HG03571 (cell line): ENCODE measurements at regions not wholly inside any gene's neighbourhood (a gene's known extent, or its start where the extent isn't known, plus 50 kb on each side); places are given as distances from the start of the nearest gene placed in this dataset.
A peak's percentile ranks its signal among the peaks of the same experiment; 100 is the strongest.
"Not testable (repeated sequence)": the region's sequence is repeated elsewhere in the genome, so short reads cannot be mapped to it uniquely, and the experiment has no call there.

Experiments used
- ATAC-seq: cut with Tn5 transposase; IDR thresholded peaks from one replicate; pipeline ENCODE4 v1.9.1; 2021; ENCODE audit not compliant: unreplicated experiment

DNA sequence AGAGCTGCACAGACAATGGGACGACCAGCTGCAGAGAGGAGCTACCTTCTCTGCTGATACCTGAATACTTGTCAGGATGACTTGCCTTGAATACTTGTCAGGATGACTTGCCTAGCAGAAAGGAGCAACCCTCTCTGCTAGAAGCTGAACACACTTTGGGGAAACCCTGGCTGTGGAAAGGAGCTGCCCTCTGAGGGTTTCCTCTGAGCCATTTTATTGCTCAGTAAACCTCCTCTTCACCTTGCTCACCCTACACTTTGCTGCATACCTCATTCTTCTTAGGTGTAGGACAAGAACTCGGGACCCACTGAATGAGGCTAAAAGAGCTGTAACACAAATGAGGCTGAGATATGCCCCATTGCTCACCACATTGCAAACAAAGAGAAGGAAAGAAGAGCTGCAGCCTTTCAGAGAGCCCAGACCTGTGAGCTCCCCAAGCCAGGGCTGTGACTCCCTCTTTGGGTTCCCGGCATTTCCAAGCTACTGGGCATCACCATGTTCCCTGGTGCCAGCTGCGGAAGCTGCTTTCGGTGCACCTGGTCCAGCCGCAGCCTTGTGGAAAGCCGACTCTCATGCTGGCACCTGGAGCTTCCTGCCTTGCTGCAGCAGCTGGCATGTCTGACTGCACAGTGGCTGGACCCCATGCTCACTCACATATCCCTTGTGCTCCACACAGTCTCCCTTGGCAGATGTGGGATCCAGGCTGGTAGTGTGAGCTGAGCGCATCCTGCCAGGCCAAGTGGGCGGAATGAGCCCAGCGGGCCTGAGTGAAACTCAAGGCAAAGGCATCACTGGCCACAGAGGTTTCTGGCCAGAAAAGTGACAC lies 106.7 kb upstream of the AHI1 start:
- no peak for ATAC-seq

DNA sequence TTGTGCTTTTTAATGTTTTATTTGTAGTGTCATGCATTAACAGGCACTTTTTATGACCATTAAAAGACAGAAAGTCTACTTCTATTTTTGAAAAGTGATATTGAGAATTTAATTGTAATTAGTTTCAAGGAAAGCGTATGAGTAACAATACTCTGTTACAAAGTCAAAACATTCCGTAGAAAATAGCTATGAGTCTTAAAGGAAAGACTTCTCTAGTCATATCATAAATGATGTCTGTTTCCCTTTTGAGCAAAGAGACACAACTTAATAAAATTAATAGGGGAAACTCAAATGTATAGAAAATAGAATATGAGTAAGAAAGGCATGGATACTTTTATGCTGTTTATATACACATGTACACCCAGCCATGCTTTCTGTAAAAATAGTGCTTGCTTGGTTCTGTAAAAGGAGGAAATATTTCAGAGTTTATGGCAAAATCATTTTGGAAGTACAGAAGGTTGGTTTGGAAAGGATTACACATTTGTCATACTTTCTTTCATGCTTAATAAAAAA lies 107.8 kb upstream of the AHI1 start:
- no peak for ATAC-seq

DNA sequence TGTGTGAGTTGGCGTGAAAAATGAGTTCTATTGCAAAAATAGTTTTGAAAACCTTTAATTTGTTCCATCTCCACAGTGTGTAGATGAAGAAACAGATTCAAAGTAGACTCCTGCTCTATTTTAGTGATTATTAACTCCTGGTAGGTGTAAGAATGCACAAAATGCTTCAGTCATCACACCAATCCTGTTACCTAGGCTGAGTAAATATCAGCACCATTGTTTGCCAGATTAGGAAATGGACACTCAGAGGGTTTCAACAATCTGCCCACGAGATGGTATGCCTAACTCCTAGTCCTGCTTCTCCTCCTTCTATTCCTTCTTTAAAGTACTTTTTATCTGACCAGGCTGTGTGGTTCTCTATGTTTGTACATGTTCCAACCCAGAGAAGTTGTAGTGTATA lies 108.9 kb upstream of the AHI1 start:
- ATAC-seq = no peak

DNA sequence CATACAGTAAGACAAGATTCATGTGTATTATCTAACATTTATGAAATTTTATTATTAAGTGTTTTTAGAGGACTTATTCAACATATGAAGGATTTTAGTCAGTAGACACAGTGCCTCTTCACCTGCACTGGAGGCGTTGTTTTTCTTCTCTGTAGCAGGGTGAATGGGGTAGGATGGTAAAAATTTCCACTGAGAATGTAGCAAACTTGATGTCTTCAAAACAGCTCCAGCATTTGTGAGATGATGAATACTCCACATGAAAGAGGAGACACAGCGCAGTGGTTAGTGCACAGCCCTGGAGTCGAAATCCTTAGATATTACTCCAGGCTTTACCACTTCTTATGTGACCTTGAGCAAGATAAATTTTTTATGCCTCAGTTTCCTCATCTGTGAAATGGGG lies 110.5 kb upstream of the AHI1 start:
- ATAC-seq = no peak

DNA sequence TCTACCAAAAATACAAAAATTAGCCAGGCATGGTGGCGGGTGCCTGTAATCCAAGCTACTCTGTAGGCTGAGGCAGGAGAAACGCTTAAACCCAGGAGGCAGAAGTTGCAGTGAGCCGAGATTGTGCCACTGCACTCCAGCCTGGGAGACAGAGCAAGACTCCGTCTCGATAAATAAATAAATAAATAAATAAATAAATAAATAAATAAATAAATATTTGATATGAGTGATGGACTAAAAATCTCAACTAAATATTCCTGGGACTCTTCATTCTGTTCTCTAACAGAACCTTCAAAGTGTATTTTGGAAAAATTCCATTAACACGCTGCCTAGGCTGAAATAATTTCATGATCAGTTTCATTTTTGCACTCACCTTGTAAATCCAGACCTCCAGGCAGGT lies 112.7 kb upstream of the AHI1 start:
- ATAC-seq = not testable (repeated sequence)

DNA sequence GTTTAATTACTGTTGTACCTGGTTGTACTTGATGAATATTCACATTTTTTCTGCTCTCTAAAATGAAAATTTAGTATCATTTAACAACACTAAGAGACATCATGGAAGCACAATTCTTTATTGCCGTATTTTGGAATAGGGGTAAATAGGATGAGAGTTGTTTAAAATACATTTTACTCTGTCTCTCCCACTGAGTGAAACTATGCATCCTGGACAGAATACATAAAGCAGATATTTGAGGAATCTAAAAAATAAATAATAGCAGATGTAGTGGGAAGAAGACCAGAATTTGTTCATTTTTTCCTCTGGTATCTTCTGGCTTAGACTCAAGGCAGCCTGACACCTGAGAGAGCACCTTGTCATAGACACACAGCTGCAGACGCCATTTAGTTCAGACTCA lies 119.1 kb upstream of the AHI1 start:
- no peak for ATAC-seq

DNA sequence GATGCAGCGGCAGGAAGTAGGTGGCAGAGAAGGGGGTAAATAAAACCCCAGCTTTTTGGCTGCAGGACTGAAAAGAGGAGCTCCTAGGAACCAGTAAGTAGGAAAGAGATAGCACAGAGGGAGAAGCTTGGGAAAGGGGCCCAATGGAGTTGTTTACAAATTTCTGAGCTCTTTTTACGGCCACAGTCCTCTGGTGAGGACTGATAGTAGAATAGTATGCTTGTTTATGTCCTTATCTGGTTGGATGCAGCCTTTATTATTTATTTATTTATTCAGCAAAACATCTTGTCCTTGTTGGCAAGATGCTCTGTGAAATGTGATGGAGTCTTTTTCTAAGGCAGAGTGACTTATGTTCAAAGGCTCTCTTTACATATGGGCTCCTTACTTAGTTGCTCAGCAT lies 119.7 kb upstream of the AHI1 start:
- ATAC-seq = no peak

DNA sequence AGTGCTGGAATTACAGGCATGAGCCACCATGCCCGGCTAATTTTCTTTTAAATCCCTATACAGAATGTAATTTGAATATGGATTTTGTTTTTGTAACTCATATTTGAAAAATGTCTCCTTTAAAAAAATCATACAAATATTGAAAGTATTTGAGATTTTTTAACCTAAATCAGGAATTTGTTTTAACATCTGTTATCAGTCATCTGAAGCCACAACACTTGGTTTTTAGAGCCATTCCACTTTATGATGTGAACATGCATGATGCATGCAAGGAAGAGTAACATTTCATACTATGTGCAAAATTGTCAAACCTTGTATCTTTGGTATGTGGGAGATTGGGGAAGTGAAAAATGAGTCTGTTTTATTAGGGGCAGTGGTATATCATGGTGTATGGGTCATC lies 124.5 kb upstream of the AHI1 start:
- no peak for ATAC-seq

DNA sequence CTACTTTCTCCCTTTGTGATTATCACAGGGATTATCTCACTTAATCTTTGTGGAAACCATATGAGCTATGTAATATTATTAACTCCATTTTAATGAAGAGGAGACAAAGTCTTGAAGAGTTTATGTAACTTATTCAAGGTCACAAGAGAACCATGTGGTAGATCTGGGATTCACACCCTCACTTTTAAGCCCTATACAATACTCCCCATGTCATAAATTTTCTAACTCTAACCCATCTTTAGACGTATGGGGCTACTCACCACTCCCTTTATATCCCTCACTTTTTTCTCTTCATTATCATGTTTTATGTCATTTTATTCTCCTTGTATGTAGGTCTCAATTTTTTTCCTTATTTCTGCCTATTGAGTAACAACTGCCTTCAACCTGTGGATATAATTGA lies 126.4 kb upstream of the AHI1 start:
- no peak for ATAC-seq

DNA sequence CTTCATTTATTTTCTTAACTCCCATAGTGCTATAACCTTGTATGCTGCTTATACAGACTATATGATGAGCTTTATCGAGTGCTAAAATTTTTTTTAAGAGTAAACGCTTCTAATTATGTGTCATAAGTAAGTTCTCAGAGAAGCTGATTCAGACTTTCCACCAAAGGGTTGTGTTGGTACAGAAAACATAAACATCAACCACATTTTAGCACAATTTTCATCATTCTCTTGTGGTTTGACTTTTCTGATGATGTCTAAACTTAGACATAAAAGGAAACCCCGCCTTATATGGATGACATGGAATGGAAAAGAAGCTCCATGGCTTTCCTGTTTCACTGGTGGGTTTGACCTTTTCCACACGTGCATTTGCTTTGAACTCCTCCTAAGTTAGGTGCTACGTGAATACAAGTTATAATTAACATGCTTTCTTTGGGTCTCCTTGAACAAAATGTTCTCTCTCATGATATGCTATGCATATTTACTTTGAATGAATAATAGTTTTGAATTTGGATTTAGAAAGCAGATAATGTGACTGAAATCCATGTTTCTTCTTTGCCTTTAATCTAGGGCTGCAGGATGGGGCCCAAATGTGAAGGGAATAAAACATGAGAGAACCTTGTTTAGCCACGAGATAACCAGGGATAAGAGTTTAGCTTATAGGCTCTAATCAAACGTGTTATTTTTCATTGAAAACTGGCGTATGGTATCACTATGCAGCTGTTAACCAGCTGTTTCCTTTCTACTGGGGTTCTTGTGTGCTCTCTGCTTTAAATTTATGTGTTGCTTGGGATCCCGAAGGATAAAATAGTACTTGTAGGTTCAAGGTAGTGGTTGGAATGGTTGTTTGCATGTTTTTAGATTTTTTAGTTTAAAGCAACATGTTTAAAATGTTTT lies 127.1 kb upstream of the AHI1 start:
- no peak for ATAC-seq

DNA sequence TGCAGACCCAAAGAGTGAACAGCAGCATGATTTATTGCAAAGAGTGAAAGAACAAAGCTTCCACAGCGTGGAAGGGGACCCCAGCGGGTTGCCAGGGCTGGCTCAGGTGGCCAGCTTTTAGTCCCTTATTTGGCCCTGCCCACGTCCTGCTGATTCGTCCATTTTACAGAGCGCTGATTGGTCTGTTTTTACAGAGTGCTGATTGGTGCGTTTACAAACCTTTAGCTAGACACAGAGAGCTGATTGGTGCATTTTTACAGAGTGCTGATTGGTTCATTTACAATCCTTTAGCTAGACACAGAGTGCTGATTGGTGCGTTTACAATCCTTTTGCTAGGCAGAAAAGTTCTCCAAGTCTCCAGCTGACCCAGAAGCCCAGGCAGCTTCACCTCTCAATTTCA lies 128.5 kb upstream of the AHI1 start:
- ATAC-seq = not testable (repeated sequence)

DNA sequence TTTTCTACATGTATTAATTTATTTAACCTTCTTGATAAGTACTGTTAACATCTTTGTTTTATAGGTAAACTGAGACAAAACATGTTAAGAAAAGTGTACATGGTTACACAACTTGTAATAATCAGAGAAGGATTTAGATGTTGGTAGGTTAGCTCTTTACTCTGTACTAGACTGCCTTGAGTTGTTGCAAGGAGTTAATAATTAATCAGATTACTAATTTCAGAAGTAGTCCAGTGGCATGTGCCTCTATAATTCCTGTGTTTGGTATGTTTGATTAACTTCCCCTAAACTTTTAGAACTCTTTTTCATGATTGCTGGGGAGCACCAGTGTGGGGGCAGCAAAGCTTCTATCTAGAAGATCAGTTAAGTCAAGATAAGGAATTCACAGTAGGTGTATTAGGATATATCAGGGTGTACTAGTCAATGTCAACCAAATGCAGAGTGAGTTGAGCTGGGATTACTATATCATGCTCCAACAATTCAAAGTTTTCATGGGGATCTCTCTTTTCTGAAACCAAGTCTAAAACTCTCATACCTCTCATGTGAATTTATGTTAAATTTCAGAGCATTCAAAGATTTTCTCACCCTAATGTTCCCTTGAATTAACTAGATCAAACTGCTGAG lies 129.7 kb upstream of the AHI1 start:
- ATAC-seq = peak; percentile 98

DNA sequence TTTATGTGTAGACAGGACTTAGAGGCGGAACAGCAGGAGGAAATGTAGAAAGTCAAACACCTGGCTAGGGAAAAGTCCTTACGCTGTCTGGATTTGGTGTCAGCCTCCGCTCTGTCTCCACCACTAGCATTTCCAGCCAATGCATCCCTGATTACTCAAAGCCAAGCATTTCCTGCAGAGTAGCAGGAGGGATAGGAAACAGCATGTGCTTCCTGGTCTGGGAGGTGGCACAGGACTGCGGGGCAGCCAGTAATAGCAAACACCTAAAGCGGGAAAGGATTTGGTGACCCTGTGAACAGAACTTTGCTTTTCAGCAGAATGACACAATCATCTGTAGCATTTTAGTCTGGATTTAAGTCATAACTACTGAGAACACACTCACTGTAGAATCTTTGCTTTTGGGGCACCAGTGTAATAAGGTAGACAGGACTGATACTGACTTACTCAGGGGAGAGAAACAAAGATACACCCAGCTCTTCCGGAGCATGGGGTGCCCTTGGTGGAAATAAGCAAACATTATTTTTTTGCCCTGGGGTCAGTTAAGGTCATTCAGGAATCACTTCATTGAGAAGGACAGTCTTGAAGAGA lies 133.3 kb upstream of the AHI1 start:
- no peak for ATAC-seq

DNA sequence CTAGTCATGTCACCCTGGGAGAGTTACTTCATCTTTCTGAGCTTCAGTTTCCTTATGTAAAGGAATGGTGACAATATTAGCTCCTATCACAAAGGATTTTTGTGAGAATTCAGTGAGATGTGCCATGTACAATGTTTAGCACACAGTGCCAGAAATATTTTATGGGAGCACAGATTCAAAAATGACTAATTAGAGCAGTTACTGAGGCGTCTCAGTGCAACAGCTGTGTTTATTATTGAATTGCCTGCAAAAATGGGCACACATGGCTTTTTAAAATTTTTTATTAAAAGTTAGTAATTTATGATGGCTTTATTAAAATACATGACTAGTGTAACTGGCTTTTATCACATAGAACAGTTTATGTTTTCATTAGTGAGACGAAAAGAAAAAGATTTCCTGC lies 134.3 kb upstream of the AHI1 start:
- no peak for ATAC-seq

DNA sequence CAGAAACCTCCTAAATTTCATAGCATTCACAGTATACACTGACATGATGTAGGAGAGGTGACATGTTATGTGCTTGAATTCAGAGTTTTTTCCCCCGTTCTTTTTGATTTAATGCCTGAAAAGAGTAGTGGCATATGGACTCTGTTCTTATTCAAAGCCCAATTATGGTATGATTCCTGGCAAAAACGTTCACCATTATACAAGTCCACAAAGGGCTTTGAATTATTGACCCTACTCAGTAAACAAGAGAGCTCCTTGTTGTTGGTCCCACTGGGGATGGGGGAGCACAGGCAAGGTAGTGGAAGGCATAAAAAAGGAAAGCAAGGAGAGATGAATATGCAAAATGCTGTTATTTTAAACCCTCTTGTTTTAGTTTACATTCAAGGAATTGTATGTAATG lies 136.0 kb upstream of the AHI1 start:
- ATAC-seq = no peak

DNA sequence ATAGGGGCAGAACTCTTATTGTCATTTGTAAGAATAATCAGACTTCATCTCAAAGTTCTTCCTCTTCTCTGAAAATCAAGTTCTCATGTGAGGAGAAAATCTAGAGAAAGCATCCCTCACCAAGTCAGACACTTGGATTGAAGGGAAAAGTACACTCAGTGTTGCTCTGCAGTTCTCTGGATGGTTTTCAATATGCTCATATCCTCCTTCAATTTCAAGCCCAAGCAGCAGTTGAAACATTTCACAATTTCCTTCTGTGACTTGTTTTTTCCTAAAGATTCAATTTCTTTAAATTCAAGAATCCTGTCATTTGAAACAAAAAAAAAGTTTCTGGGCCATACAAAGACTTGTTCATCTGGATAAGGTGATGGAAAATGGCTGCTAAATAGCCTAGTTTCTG lies 140.2 kb upstream of the AHI1 start:
- ATAC-seq = no peak

DNA sequence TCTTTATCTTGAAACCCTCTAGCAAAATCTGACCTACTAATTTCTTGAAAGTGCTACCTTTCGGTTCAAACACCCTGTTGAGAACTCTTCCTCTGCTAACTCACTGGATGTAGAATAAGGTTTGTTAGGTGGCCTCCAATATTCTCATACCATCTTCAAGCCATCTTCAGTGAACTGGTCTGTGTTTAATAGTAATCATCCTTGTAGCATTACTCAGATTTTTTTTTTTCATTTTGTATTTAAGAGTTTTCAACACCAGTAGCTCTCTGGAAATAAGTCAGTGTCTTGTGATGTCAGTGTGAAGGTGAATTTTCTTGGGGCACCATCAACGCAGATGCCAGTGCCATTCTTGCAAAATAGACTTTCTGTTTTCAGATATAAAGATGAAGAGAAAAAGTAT lies 140.6 kb upstream of the AHI1 start:
- ATAC-seq = no peak

DNA sequence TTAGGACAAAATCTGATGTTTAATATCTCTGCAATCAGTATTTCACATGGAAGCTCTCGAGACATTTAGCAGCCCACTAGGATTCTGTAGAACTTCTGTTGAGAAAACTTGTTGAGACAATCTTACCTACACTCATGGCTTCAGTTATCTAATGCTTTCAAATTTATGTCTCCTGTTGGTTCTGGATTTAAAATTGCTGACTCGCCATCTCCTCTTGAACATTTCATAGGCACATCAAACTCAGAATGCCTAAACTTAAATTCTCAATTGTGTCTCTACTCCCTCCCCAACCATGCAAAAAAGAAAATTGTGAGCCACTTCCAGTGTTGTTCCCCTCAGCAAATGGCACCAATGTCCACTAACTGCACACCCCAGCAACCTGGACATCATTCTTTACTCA lies 142.5 kb upstream of the AHI1 start:
- no peak for ATAC-seq

DNA sequence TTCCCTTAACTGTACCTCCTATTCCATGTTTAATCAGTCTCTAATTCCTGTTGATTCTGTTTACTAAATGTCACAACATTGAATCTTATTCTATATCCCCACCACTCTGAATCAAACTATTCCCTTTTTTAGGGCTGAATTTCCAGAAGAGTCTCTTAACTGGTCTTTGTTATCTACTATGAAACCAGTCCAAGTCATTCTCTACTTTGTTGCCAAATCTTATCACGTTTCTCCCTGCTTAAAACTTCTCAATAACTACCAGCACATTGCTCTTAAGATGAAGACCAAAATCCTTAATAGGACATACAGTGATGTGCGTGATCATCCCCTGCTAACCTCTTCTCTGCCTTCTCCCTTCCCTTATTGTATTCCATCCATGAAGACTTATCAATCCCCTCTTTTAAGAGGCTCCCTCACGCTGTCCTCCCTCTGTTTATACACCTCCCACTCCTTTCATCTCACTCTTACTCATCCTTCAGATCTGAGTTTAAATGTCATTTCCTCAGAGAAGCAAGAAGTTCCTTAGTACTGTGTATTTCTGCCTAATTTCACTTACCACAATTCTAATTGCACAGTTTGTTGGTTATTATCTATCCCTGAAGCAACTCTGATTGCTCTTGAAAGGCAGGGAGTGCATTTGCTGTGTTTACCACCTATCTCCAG lies 143.0 kb upstream of the AHI1 start:
- no peak for ATAC-seq

DNA sequence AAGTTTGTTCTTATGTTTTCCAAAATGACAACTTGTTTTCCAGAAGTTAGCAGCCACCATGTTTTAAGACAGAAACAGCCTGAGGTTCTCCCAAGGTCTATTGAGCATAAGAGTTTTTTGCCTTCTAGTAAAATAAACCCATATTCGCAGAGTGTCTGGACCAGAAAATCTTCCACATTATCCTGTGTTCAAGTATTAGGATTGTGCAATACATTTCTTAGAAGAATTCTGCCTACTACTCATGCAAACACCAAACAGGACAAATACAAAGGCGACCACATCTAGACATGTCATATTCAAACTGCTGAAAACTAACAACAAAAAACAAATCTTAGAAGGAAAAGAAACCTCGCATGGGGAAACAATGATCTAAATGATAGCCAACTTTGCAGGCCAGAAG lies 145.4 kb upstream of the AHI1 start:
- ATAC-seq = no peak

DNA sequence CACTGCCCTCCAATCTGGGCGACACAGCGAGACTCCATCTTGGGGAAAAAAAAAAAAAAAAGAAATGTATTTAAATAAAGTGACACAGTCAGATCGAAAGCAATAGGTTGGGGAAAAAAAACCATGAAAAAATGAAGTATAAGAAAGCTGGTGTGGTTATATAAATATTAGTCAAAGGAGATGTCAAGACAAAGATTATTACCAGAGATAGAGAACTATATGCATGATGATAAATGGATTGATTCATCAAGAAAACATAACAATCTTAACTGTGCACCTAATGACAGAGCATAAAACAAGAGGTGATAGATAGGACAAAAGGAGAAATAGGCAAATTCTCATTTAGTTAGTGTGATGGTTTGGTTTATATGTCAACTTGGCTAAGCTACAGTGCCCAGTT lies 146.9 kb upstream of the AHI1 start:
- no peak for ATAC-seq
